Immature natural killer cell (primary cell): ENCODE measurements at regions not wholly inside any gene's neighbourhood (a gene's known extent, or its start where the extent isn't known, plus 50 kb on each side); places are given as distances from the start of the nearest gene placed in this dataset.
"Not testable (repeated sequence)": the region's sequence is repeated elsewhere in the genome, so short reads cannot be mapped to it uniquely, and the experiment has no call there.

Source experiments
- DNase-seq, 3 donors: peaks; one replicate each; pipeline ENCODE4 v3.0.0; 2022; ENCODE audit warnings: mixed read lengths in 1 of 3
- H3K27ac Mint-ChIP-seq, 6 donors: one replicate each; pipeline ENCODE4 v1.8.0; 2020; ENCODE audit warnings: mixed read lengths in 6 of 6, mild to moderate bottlenecking in 5 of 6, inconsistent platforms in 4 of 6, moderate library complexity in 3 of 6
- H3K27me3 Mint-ChIP-seq, 3 donors: one replicate each; pipeline ENCODE4 v1.8.0; 2020 to 2021; ENCODE audit warnings: low read depth in 3 of 3, mild to moderate bottlenecking in 3 of 3, mixed read lengths in 3 of 3, moderate library complexity in 3 of 3, inconsistent platforms in 1 of 3
- H3K36me3 Mint-ChIP-seq, 3 donors: one replicate each; pipeline ENCODE4 v1.8.0; 2020; ENCODE audit warnings: mixed read lengths in 3 of 3, inconsistent platforms in 2 of 3, mild to moderate bottlenecking in 2 of 3
- H3K4me1 Mint-ChIP-seq, 2 donors: one replicate each; pipeline ENCODE4 v1.8.0; 2020; ENCODE audit warnings: inconsistent platforms in 2 of 2, mild to moderate bottlenecking in 2 of 2, mixed read lengths in 2 of 2, moderate library complexity in 1 of 2
- H3K4me3 Mint-ChIP-seq, 5 donors: one replicate each; pipeline ENCODE4 v1.8.0; 2020; ENCODE audit warnings: mild to moderate bottlenecking in 5 of 5, mixed read lengths in 5 of 5, inconsistent platforms in 3 of 5, moderate library complexity in 3 of 5
- H3K9me3 Mint-ChIP-seq, 6 donors: one replicate each; pipeline ENCODE4 v1.8.0; 2020; ENCODE audit warnings: mild to moderate bottlenecking in 6 of 6, mixed read lengths in 6 of 6, inconsistent platforms in 4 of 6, moderate library complexity in 3 of 6

DNA sequence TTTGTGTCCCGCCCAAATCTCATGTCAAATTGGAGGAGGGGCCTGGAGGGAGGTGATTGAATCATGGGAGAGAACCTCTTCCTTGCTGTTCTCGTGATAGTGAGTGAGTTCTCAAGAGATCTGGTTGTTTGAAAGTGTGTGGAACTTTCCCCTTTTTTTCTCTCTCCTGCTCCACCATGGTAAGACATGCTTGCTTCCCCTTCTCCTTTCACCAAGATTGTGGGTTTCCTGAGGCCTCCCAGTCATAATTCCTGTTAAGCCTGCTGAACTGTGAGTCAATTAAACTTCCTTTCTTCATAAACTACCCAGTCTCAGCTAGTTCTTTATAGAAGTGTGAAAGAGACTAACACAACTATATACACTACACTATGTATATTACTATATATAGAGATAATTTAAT lies 697.8 kb upstream of the HS3ST1 start:
- no peaks in the 10 kb centered on the region for H3K4me1 Mint-ChIP-seq
- no peak for DNase-seq
- no peaks in the 10 kb centered on the region for H3K36me3 Mint-ChIP-seq
- H3K27ac Mint-ChIP-seq, result no peak overlapping the region
- H3K27me3 Mint-ChIP-seq, result peaks cover 0 to 4% (median 3%) of the 10 kb centered on the region in 3 donors
- peaks cover 4 to 30% (median 7%) of the 10 kb centered on the region in 6 donors for H3K9me3 Mint-ChIP-seq
- H3K4me3 Mint-ChIP-seq, result no peak overlapping the region

- no peaks in the 10 kb centered on the region for H3K4me1 Mint-ChIP-seq
- no peak overlapping the region for H3K27ac Mint-ChIP-seq
- H3K4me3 Mint-ChIP-seq, result no peak overlapping the region
- DNase-seq, result no peak
- peaks cover 3 to 33% (median 6%) of the 10 kb centered on the region in 6 donors for H3K9me3 Mint-ChIP-seq
- H3K36me3 Mint-ChIP-seq, result no peaks in the 10 kb centered on the region
- peaks cover 0 to 3% (median 2%) of the 10 kb centered on the region in 3 donors for H3K27me3 Mint-ChIP-seq
Observed at GRCh38 chr4:12124138-12124537, 695.4 kb upstream of the HS3ST1 start.

GRCh38 chr4:12123707-12124106 lies 695.0 kb upstream of the HS3ST1 start:
- Mint-ChIP-seq H3K27ac (no peak overlapping the region), H3K9me3 (peaks cover 3 to 29% (median 6%) of the 10 kb centered on the region in 6 donors), H3K27me3 (peaks cover 0 to 3% (median 2%) of the 10 kb centered on the region in 3 donors), H3K4me3 (no peak overlapping the region), H3K4me1 (no peaks in the 10 kb centered on the region), H3K36me3 (no peaks in the 10 kb centered on the region)
- DNase-seq, result no peak

DNA sequence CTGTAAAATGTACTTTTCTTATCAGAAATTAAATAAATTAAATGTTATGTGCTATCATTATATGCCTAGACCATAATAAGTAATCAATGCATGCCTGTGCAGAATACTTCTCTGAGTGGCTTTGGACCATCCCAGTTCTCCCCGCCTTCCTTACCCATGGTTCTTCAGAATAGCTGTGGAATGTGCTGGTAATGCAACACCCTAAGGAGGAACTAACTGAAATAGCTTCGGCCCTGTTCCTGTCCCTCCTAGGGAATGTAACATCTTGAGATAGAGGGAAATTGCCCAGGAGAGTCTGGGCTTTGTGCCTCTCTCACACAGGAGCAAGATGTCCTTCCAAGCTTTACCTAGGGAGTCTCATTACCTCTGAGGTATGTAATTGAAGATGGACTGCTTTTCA lies 693.6 kb upstream of the HS3ST1 start:
- Mint-ChIP-seq H3K27me3 (peaks cover 0 to 3% (median 2%) of the 10 kb centered on the region in 3 donors), H3K27ac (no peak overlapping the region), H3K4me3 (no peak overlapping the region), H3K36me3 (no peaks in the 10 kb centered on the region), H3K9me3 (peaks cover 2 to 29% (median 7%) of the 10 kb centered on the region in 6 donors), H3K4me1 (no peaks in the 10 kb centered on the region)
- no peak for DNase-seq

GRCh38 chr4:12120968-12121367 lies 692.3 kb upstream of the HS3ST1 start:
- Mint-ChIP-seq H3K4me3 (no peak overlapping the region), H3K27ac (no peak overlapping the region), H3K36me3 (no peaks in the 10 kb centered on the region), H3K27me3 (peaks cover 0 to 2% (median 0%) of the 10 kb centered on the region in 3 donors), H3K4me1 (no peaks in the 10 kb centered on the region), H3K9me3 (peaks cover 6 to 27% (median 9%) of the 10 kb centered on the region in 6 donors)
- DNase-seq, result no peak

- Mint-ChIP-seq H3K27ac (no peak overlapping the region), H3K27me3 (peaks cover 0 to 2% (median 1%) of the 10 kb centered on the region in 3 donors), H3K9me3 (peaks cover 6 to 37% (median 24%) of the 10 kb centered on the region in 6 donors), H3K36me3 (no peaks in the 10 kb centered on the region), H3K4me3 (no peak overlapping the region), H3K4me1 (no peaks in the 10 kb centered on the region)
- no peak for DNase-seq
Observed at GRCh38 chr4:12118651-12119213, 690.0 kb upstream of the HS3ST1 start.

DNA sequence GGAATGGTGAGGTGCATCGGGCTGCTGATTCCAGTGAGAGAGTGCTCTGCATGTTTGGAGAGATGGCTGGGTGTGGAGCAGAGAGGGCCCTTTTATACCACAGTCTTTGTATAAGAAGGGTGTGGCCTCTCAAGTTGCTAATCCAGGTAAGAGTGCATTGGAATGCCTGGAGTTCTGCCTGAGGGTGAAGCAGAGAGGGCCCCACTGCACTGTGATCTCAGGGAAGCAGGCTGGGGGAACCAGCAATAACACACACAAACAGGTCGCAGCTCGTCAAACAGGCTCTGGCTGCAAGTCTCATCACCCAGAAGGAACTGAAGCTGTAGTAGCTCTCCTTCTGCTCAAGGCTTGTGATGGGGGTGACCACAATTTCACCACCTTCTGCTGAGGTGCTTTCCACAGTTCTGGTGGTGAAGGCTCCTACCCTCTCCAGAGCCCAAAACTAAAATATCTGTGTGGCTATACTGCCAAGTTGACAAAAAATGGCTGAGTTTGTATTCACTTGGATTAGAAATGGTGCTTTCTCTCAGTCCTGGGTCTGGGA lies 687.4 kb upstream of the HS3ST1 start:
- no peaks in the 10 kb centered on the region for H3K4me1 Mint-ChIP-seq
- no peak for DNase-seq
- H3K36me3 Mint-ChIP-seq, result no peaks in the 10 kb centered on the region
- no peak overlapping the region for H3K4me3 Mint-ChIP-seq
- H3K9me3 Mint-ChIP-seq, result peaks cover 13 to 57% (median 43%) of the 10 kb centered on the region in 6 donors
- no peak overlapping the region for H3K27ac Mint-ChIP-seq
- H3K27me3 Mint-ChIP-seq, result peaks cover 0 to 1% (median 0%) of the 10 kb centered on the region in 3 donors

DNA sequence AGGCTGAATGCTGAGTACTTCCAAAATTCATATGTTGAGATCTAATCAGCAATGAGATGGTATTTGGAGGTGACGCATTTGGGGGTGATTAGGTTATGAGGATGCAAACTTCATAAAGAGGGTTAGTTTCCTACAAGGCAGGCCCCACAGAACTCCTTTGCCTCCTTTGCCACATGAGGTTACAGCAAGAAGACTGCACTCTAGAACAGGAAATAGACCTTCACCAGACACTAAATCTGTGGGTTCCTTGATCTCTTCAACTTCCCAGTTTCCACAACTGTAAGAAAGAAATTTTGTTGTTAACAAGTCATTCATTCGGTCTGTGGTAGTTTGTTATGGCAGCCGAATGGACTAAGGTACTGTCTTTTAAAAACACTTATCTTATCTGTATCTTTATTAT lies 681.9 kb upstream of the HS3ST1 start:
- Mint-ChIP-seq H3K36me3 (no peaks in the 10 kb centered on the region), H3K4me1 (no peaks in the 10 kb centered on the region), H3K27me3 (peaks cover 0 to 1% (median 0%) of the 10 kb centered on the region in 3 donors), H3K9me3 (peaks cover 8 to 53% (median 37%) of the 10 kb centered on the region in 6 donors), H3K27ac (no peak overlapping the region), H3K4me3 (no peak overlapping the region)
- DNase-seq, result no peak

DNA sequence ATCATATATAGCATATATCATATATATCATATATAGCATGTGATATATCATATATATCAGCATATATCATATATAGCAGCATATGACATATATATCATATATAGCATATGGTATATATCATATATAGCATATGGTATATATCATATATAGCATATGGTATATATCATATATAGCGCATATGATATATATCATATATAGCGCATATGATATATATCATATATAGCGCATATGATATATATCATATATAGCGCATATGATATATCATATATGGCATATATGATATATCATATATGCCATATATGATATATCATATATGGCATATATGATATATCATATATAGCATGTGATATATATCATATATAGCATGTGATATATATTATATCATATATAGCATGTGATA lies 680.4 kb upstream of the HS3ST1 start:
- not testable (repeated sequence) for H3K36me3 Mint-ChIP-seq, H3K27me3 Mint-ChIP-seq, H3K4me3 Mint-ChIP-seq, H3K27ac Mint-ChIP-seq, DNase-seq, H3K4me1 Mint-ChIP-seq
- peaks cover 8 to 43% (median 26%) of the 10 kb centered on the region in 6 donors for H3K9me3 Mint-ChIP-seq

GRCh38 chr4:12105519-12105918 lies 676.8 kb upstream of the HS3ST1 start:
- H3K9me3 Mint-ChIP-seq, result peaks cover 0 to 16% (median 3%) of the 10 kb centered on the region in 6 donors
- no peaks in the 10 kb centered on the region for H3K4me1 Mint-ChIP-seq
- H3K4me3 Mint-ChIP-seq, result no peak overlapping the region
- H3K27ac Mint-ChIP-seq, result no peak overlapping the region
- no peak for DNase-seq
- no peaks in the 10 kb centered on the region for H3K27me3 Mint-ChIP-seq
- H3K36me3 Mint-ChIP-seq, result no peaks in the 10 kb centered on the region

DNA sequence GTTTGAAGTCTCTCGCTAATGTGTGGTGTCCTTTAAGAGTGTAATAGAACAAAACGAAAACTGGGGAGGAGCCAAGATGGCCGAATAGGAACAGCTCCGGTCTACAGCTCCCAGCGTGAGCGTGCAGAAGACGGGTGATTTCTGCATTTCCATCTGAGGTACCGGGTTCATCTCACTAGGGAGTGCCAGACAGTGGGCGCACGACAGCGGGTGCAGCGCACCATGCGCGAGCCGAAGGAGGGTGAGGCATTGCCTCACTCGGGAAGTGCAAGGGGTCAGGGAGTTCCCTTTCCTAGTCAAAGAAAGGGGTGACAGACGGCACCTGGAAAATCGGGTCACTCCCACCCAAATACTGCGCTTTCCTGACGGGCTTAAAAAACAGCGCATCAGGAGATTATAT lies 661.2 kb upstream of the HS3ST1 start:
- DNase-seq, H3K27ac Mint-ChIP-seq, H3K27me3 Mint-ChIP-seq, H3K4me1 Mint-ChIP-seq, H3K4me3 Mint-ChIP-seq, H3K36me3 Mint-ChIP-seq: not testable (repeated sequence)
- peaks cover 4 to 31% (median 17%) of the 10 kb centered on the region in 6 donors for H3K9me3 Mint-ChIP-seq

DNA sequence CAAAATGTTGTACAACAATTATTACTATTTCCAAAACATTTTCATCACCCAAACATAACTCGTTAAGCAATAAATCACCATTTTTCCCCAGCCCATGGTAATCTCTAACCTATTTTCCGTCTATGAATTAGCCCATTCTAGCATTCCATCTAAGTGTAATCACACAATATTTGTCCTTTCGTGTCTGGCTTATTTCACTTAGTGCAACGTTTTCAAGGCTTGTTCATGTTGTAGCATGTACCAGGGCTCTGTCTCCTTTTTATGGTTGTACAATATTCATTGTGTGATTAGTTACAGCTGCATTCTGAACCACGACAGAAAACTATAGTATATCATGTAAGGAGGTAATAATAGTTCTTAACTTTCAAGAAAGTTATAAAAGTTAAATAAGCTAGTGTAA lies 656.0 kb upstream of the HS3ST1 start:
- H3K4me3 Mint-ChIP-seq, result no peak overlapping the region
- H3K36me3 Mint-ChIP-seq, result peaks cover 0 to 4% (median 0%) of the 10 kb centered on the region in 3 donors
- H3K4me1 Mint-ChIP-seq, result no peaks in the 10 kb centered on the region

GRCh38 chr4:12071316-12071715 lies 642.6 kb upstream of the HS3ST1 start:
- no peak for DNase-seq
- Mint-ChIP-seq H3K27ac (no peak overlapping the region), H3K27me3 (peaks cover 0 to 2% (median 0%) of the 10 kb centered on the region in 3 donors), H3K4me3 (no peak overlapping the region), H3K4me1 (no peaks in the 10 kb centered on the region), H3K9me3 (peaks cover 3 to 42% (median 10%) of the 10 kb centered on the region in 6 donors), H3K36me3 (no peaks in the 10 kb centered on the region)

More for the DNA sequence above, 656.0 kb upstream of the HS3ST1 start:
- Mint-ChIP-seq H3K9me3 (peaks cover under 1 to 48% (median 8%) of the 10 kb centered on the region in 6 donors), H3K27me3 (peaks cover 0 to 1% (median 0%) of the 10 kb centered on the region in 3 donors), H3K27ac (no peak overlapping the region)
- DNase-seq, result no peak

GRCh38 chr4:12053966-12054365 lies 625.3 kb upstream of the HS3ST1 start:
- no peak for DNase-seq
- Mint-ChIP-seq H3K4me1 (no peaks in the 10 kb centered on the region), H3K4me3 (no peak overlapping the region), H3K27ac (no peak overlapping the region), H3K36me3 (no peaks in the 10 kb centered on the region), H3K9me3 (peaks cover 8 to 49% (median 10%) of the 10 kb centered on the region in 6 donors), H3K27me3 (peaks cover 0 to 2% (median 0%) of the 10 kb centered on the region in 3 donors)

- DNase-seq, result no peak
- Mint-ChIP-seq H3K9me3 (peaks cover 8 to 53% (median 11%) of the 10 kb centered on the region in 6 donors), H3K36me3 (no peaks in the 10 kb centered on the region), H3K4me1 (no peaks in the 10 kb centered on the region), H3K4me3 (no peak overlapping the region), H3K27me3 (peaks cover 0 to 2% (median 0%) of the 10 kb centered on the region in 3 donors), H3K27ac (no peak overlapping the region)
Observed at GRCh38 chr4:12053556-12053955, 624.9 kb upstream of the HS3ST1 start.
